ENCODE measurements at regions not wholly inside any gene's neighbourhood (a gene's known extent, or its start where the extent isn't known, plus 50 kb on each side); places are given as distances from the start of the nearest gene placed in this dataset.
A peak's percentile ranks its signal among the peaks of the same experiment; 100 is the strongest.
"Not testable (repeated sequence)": the region's sequence is repeated elsewhere in the genome, so short reads cannot be mapped to it uniquely, and the experiment has no call there.

GRCh38 chr7:25436413-25436812, 208.1 kb upstream of the NPVF start:
- no peak for DNase-seq

- no peak for DNase-seq
These were observed 209.0 kb upstream of the NPVF start for GRCh38 chr7:25437308-25437707.

- DNase-seq, result no peak
These were observed 216.7 kb upstream of the NPVF start for GRCh38 chr7:25444991-25445390.

- no peak for DNase-seq
These were observed 220.0 kb upstream of the NPVF start for GRCh38 chr7:25448301-25448700.

GRCh38 chr7:25454020-25454419, 225.7 kb upstream of the NPVF start:
- DNase-seq, result no peak

- DNase-seq, result no peak
These were observed 226.3 kb upstream of the NPVF start for GRCh38 chr7:25454562-25455041.

- DNase-seq, result no peak
These were observed 227.5 kb upstream of the NPVF start for GRCh38 chr7:25455683-25456251.

GRCh38 chr7:25456467-25457171, 228.3 kb upstream of the NPVF start:
- DNase-seq, result peak in 4 of 56 donors; percentile 1 to 20 (median 4)

- no peak for DNase-seq
These were observed 230.8 kb upstream of the NPVF start for GRCh38 chr7:25459057-25459456.

GRCh38 chr7:25460433-25460832, 232.1 kb upstream of the NPVF start:
- DNase-seq, result no peak

GRCh38 chr7:25469669-25470068, 241.4 kb upstream of the NPVF start:
- DNase-seq, result no peak

GRCh38 chr7:25476863-25477499, 248.7 kb upstream of the NPVF start:
- DNase-seq, result no peak

- DNase-seq, result not testable (repeated sequence)
These were observed 249.9 kb upstream of the NPVF start for GRCh38 chr7:25478221-25478620.

- no peak for DNase-seq
These were observed 250.6 kb upstream of the NPVF start for GRCh38 chr7:25478925-25479324.

- no peak for DNase-seq
These were observed 253.6 kb upstream of the NPVF start for GRCh38 chr7:25481891-25482290.

GRCh38 chr7:25482631-25483030, 254.3 kb upstream of the NPVF start:
- no peak for DNase-seq

GRCh38 chr7:25485026-25485425, 256.7 kb upstream of the NPVF start:
- DNase-seq, result no peak

GRCh38 chr7:25486656-25487055, 258.4 kb upstream of the NPVF start:
- DNase-seq, result no peak

- no peak for DNase-seq
These were observed 265.6 kb upstream of the NPVF start for GRCh38 chr7:25493805-25494366.

- DNase-seq, result no peak
These were observed 266.6 kb upstream of the NPVF start for GRCh38 chr7:25494896-25495295.

- no peak for DNase-seq
These were observed 267.3 kb upstream of the NPVF start for GRCh38 chr7:25495342-25496250.
